22Rv1 (cell line): ENCODE measurements at regions not wholly inside any gene's neighbourhood (a gene's known extent, or its start where the extent isn't known, plus 50 kb on each side); places are given as distances from the start of the nearest gene placed in this dataset.
A peak's percentile ranks its signal among the peaks of the same experiment; 100 is the strongest.

Source experiments
- H3K27ac ChIP-seq: fragments of 450-650 bp; 2 replicates; pipeline ENCODE4 v1.5.1; 2017
- CTCF ChIP-seq: fragments of 450-650 bp; IDR thresholded peaks from 2 replicates; pipeline ENCODE4 v1.5.1; 2017; ENCODE audit warnings: mild to moderate bottlenecking
- ZFX ChIP-seq: fragments of 450-650 bp; IDR thresholded peaks from 2 replicates; pipeline ENCODE4 v1.6.1; 2017; ENCODE audit warnings: antibody characterized with exemption, borderline replicate concordance

- no peak overlapping the region for H3K27ac ChIP-seq
- TF ChIP-seq CTCF (no peak), ZFX (no peak)
Measured at GRCh38 chr12:115880238-115880637, 397.3 kb downstream of the MED13L start.

- no peak overlapping the region for H3K27ac ChIP-seq
- TF ChIP-seq CTCF (no peak), ZFX (no peak)
Measured at GRCh38 chr12:115879354-115879753, 398.1 kb downstream of the MED13L start.

DNA sequence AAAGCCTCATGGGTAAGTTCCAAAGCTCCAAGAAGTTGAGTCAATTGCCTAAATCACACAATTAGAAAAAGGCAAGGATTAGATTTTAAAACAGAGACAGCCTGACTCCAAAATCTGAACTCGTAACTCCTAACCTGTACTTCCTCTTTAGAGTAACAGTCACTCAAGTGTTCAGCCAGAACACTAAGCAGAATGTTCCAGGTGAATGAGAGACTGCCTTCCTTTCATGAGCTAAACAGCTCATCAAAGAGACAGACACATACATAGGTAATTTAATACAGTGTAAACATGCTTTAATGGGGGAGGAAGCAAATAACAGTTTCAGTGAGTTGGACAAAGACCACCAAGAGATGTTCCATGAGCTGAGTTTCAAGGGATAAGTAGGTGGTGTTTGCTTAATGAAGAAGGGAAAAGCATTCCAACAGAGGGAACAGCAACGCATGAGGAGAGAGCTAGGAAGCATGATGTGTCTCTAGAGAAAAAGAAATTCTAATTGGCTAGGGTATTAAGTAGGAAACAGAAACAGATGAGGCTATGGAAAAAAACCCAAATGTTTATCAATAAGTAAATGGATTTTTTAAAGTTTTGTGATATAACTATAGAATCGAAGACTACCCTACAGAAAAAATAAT lies 403.9 kb downstream of the MED13L start:
- H3K27ac ChIP-seq = peak overlapping the region; percentile 99
- TF ChIP-seq CTCF = no peak
- no peak for TF ChIP-seq ZFX

- peak overlapping the region; percentile 99 for H3K27ac ChIP-seq
Measured at GRCh38 chr12:115872919-115873357, 404.6 kb downstream of the MED13L start.

DNA sequence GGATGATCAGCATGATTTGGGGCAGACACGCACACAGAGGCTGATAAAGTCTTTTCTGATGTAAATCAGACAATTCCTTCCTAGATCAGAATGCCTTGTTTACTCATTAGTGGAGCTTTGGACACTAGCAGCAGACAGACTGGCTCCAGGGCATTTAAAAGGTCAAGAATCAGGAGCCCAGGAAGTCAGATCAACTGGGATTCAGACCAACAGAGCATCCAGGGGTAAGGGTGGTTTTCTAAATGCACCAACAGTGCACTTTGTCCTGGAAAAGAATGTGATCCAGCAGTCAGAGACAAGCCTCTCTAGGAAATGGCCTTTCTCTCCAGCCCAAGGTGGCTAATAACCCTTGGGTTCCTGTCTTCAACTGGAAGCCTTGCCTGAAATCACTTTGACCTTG lies 405.3 kb downstream of the MED13L start:
- TF ChIP-seq CTCF (no peak), ZFX (no peak)
- H3K27ac ChIP-seq = peak overlapping the region; percentile 99

More at GRCh38 chr12:115872919-115873357, 404.6 kb downstream of the MED13L start:
- TF ChIP-seq CTCF (no peak), ZFX (no peak)

DNA sequence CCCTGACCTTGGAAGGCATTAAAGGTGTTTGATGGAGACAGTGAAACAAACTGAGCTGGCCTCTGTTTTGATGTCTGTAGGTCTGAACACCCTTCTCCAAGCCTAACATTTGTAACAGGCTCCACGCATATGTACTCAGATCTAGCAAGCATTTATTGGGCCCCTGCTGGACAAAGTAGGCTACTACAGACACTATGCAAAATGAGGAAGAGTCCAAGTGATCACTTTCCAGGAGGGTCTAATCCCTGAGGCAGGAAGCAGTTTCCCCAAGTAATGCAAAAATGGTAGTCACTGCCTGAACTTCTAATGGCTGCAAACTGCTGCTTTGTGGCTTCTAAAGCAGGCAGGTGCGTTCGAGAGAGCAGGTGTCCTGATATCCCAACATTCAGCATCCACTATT lies 405.8 kb downstream of the MED13L start:
- peak; percentile 89 for TF ChIP-seq CTCF
- TF ChIP-seq ZFX = no peak
- H3K27ac ChIP-seq = peak overlapping the region; percentile 99

DNA sequence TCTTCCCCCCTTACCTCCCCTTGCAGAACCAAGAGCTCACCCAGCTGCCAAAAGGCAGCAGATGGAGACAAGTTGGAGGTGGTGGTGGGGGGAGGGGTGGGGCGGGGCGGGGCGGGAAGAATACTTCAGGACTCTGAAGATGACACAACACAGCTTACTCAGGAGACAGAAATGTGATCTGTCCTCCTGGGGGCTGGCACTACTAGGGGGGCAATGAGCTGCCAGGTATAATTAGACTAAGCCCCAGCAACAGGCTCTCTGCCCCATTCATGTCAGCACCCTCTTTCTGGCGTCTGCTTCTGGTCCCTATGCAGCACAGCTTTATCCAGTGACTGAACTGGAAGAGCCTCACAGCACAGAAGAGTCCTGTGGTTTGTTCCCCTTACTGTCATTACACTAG lies 407.0 kb downstream of the MED13L start:
- H3K27ac ChIP-seq = peak overlapping the region; percentile 99
- TF ChIP-seq CTCF (no peak), ZFX (no peak)
